Lower leg skin (tissue), 3 donors: ENCODE measurements at regions not wholly inside any gene's neighbourhood (a gene's known extent, or its start where the extent isn't known, plus 50 kb on each side); places are given as distances from the start of the nearest gene placed in this dataset.

ENCODE experiments used
- POLR2A ChIP-seq, 2 donors: fragments of 450-650 bp; IDR thresholded peaks; one replicate each; pipeline ENCODE4 v1.6.1; 2016 to 2017; ENCODE audit warnings: antibody characterized with exemption in 2 of 2, mild to moderate bottlenecking in 1 of 2, moderate library complexity in 1 of 2
- TF ChIP-seq, protein P1 (sequence below), 3 donors: fragments of 450-650 bp; IDR thresholded peaks; one replicate each; pipeline ENCODE4 v1.5.1; 2016; ENCODE audit warnings: antibody characterized with exemption in 3 of 3, mild to moderate bottlenecking in 3 of 3, moderate library complexity in 2 of 3

DNA sequence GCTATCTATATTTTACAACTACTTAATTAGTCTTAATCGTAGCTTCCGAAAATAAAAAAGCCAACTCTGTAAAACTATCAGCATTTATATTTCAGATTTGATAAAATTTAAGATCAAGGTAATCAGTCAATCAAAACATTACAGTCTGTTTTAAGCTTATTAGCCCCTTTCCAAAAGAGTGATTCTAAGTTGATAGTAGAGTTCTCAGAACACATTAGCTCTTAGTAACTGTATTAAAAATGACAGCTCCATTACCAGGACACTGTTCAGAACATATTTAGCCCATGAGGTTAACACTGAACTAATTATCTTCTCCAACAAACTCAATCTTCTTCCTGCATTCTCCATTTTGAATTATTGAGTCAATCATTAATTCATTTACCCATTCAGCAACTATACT, 110.3 kb upstream of the PALS2 start:
- TF ChIP-seq, protein P1, sequence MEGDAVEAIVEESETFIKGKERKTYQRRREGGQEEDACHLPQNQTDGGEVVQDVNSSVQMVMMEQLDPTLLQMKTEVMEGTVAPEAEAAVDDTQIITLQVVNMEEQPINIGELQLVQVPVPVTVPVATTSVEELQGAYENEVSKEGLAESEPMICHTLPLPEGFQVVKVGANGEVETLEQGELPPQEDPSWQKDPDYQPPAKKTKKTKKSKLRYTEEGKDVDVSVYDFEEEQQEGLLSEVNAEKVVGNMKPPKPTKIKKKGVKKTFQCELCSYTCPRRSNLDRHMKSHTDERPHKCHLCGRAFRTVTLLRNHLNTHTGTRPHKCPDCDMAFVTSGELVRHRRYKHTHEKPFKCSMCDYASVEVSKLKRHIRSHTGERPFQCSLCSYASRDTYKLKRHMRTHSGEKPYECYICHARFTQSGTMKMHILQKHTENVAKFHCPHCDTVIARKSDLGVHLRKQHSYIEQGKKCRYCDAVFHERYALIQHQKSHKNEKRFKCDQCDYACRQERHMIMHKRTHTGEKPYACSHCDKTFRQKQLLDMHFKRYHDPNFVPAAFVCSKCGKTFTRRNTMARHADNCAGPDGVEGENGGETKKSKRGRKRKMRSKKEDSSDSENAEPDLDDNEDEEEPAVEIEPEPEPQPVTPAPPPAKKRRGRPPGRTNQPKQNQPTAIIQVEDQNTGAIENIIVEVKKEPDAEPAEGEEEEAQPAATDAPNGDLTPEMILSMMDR (IDR thresholded peaks at IDR 0.05) = no peak
- no peak for TF ChIP-seq POLR2A (IDR thresholded peaks at IDR 0.05)
